T-helper 1 cell treated with Interleukin-12 subunit alpha and Interleukin-12 subunit beta and Interleukin-4 antibody, amounts not matched to agents 30 μg/mL and 1 μg/mL, for 36 hours (primary cell): ENCODE measurements at regions not wholly inside any gene's neighbourhood (a gene's known extent, or its start where the extent isn't known, plus 50 kb on each side); places are given as distances from the start of the nearest gene placed in this dataset.

ENCODE experiments used
- H3K27ac Mint-ChIP-seq: one replicate; pipeline ENCODE4 v1.8.0; 2021; ENCODE audit warnings: mild to moderate bottlenecking, mixed read lengths
- H3K27me3 Mint-ChIP-seq: one replicate; pipeline ENCODE4 v1.8.0; 2021; ENCODE audit warnings: low read depth, mixed read lengths
- H3K36me3 Mint-ChIP-seq: one replicate; pipeline ENCODE4 v1.8.0; 2021; ENCODE audit warnings: low read depth, mixed read lengths
- H3K4me1 Mint-ChIP-seq: one replicate; pipeline ENCODE4 v1.8.0; 2021; ENCODE audit warnings: low read depth, mixed read lengths
- H3K4me3 Mint-ChIP-seq: one replicate; pipeline ENCODE4 v1.8.0; 2021; ENCODE audit warnings: mild to moderate bottlenecking, moderate library complexity, mixed read lengths
- H3K9me3 Mint-ChIP-seq: one replicate; pipeline ENCODE4 v1.8.0; 2021; ENCODE audit warnings: mixed read lengths

DNA sequence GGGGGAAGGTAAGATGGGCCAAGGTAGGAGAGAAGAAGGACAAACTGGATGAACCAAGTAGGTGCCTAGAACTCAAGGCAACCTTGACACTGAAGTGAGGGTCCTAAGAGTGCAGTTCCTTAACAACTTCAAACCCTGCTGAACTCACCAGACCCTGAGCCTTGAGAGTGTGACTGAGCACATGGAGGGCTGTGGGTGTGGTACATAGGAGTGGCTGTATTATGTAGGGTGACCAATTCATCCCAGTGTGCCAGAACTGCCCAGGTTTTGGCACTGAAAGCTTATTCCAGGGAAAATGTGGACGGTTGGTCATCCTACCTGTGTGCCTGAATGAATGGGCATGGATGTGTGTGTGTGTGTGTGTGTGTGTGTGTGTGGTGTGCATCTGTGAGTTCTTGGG is 281.8 kb downstream of the DHX35 start:
- no peaks in the 10 kb centered on the region for H3K27me3 Mint-ChIP-seq
- H3K4me1 Mint-ChIP-seq, result peaks cover 11% of the 10 kb centered on the region

DNA sequence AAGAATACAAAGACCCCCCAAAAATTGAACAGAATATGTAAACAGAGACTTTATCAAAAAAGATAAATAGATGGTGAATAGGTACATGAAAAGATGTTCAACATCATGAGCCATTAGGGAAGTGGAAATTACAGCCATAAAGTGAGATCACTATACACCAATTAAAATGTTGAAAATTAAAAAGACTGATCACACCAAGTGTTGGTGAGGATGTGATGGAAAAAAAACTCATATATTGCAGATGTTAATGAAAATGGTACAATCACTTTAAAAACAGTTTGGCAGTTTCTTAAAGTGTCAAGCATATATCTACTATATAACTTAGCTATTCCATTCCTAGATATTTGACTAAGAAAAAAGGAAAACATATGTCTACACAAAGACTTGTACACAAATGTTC is 280.5 kb downstream of the DHX35 start:
- H3K36me3 Mint-ChIP-seq, result no peaks in the 10 kb centered on the region
- H3K4me3 Mint-ChIP-seq, result no peak overlapping the region
- H3K27me3 Mint-ChIP-seq, result no peaks in the 10 kb centered on the region
- no peak overlapping the region for H3K27ac Mint-ChIP-seq
- H3K4me1 Mint-ChIP-seq, result peaks cover 11% of the 10 kb centered on the region
- H3K9me3 Mint-ChIP-seq, result peaks cover 16% of the 10 kb centered on the region

More for the DNA sequence above, 281.8 kb downstream of the DHX35 start:
- no peak overlapping the region for H3K4me3 Mint-ChIP-seq
- no peaks in the 10 kb centered on the region for H3K36me3 Mint-ChIP-seq
- H3K27ac Mint-ChIP-seq, result no peak overlapping the region
- peaks cover 16% of the 10 kb centered on the region for H3K9me3 Mint-ChIP-seq

DNA sequence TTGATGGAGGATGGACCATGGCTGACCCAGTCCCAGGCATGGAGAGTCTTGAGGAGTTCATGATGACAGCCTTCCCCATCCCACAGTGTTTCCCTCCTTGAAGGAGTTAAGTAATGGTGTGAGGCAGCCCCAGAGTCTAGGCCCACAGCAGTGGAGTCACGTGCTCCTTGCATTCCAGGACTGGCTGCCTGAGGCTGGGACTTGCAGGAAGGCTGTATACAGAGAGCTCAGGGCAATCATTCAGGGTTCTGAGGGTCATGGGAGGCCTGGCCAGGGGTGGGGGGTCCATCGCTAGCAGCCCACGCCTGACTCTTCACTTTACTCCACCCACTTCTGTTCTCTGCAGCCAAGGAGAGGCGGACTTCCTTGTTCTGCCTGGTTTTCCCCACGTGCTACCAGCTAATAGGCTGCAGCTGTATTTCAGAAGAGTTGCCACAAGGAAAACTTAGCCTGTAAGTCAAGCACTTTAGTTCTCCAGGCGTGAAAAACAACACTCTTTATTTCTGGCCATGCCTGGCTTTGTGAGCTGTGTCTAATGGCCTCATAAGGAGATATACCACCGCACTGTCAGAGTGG is 272.5 kb downstream of the DHX35 start:
- H3K4me1 Mint-ChIP-seq, result no peaks in the 10 kb centered on the region
- H3K9me3 Mint-ChIP-seq, result no peaks in the 10 kb centered on the region
- H3K4me3 Mint-ChIP-seq, result no peak overlapping the region
- H3K27ac Mint-ChIP-seq, result no peak overlapping the region
- H3K36me3 Mint-ChIP-seq, result no peaks in the 10 kb centered on the region
- H3K27me3 Mint-ChIP-seq, result no peaks in the 10 kb centered on the region

DNA sequence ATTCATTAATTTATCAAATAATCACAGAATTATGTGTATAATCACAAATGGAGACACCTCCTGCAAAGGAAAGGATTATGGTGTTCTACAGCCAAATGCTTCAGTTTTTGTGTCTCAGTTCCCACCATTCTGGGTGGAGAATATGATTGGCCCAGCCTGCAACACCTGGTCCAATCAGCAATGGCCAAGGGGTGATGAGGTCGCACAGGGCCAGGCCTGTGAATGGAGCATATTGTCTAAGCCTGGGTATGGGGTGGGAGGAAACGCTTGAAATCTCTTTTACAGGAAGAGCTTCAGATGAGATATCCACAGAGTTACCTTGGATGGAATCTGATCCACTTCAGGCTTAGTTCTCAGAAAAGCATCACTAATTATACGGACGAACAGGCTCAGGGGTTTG is 271.6 kb downstream of the DHX35 start:
- no peaks in the 10 kb centered on the region for H3K36me3 Mint-ChIP-seq
- no peaks in the 10 kb centered on the region for H3K4me1 Mint-ChIP-seq
- no peaks in the 10 kb centered on the region for H3K9me3 Mint-ChIP-seq
- no peak overlapping the region for H3K27ac Mint-ChIP-seq
- no peaks in the 10 kb centered on the region for H3K27me3 Mint-ChIP-seq
- H3K4me3 Mint-ChIP-seq, result no peak overlapping the region

DNA sequence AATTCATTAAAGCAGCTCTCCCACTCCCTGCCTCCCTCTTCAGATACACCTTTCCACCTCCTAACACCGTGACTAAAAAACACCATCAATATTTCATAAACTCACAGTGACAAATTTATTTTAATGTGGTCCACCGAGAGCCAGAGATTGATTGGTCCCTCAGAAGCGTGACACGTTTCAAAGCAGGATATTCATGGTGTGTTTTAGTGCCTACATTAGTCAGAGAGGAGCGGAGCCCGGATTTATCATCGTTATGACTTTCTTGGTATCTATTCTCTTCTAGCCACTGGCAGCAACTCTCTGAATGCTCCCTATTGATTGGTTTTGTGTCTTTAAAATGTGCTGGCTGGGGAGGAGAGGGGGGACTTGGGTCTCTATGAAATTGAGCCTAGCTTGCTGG is 265.3 kb downstream of the DHX35 start:
- H3K36me3 Mint-ChIP-seq, result no peaks in the 10 kb centered on the region
- no peaks in the 10 kb centered on the region for H3K4me1 Mint-ChIP-seq
- H3K4me3 Mint-ChIP-seq, result no peak overlapping the region
- no peak overlapping the region for H3K27ac Mint-ChIP-seq
- H3K9me3 Mint-ChIP-seq, result no peaks in the 10 kb centered on the region
- H3K27me3 Mint-ChIP-seq, result no peaks in the 10 kb centered on the region

DNA sequence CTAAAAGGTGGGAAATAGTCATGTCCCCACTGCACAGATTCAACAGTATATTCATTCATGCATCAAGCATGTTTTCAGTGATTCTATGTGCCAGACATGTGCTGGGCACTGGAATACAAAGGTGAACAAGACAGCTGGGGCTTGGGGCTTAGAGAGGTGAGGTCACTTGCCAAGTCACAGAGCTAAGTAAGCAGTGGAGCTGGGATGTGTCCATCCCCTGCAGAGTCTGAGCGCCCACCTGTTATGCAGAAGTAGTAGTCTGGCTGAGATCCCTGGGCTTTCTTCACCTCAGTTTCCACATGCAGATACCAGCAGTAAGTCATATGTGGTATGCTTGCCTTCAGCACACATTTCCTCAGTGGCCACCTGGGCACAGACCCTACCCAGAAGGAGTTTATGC is 263.8 kb downstream of the DHX35 start:
- Mint-ChIP-seq H3K9me3 (no peaks in the 10 kb centered on the region), H3K36me3 (no peaks in the 10 kb centered on the region), H3K27ac (no peak overlapping the region), H3K4me1 (no peaks in the 10 kb centered on the region), H3K27me3 (no peaks in the 10 kb centered on the region), H3K4me3 (no peak overlapping the region)

DNA sequence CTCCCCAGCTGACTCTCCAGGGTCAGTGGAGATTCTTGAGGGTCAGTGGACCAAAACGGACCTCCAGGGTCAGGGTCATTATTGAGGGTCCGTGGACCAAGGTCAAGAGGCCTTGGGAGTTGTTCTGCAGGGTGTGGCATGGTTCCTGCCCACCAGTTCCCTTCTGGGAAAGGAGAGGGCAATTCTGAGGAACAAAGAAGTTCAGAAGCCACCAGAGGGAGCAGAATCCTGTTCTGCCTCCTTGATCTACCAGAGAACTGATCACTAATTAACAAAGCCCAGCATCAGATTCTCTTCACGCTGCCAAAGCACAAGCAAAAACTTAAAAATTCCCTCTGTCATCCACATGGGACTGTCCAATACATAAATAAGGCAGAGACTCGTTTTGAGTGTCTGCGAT is 263.4 kb downstream of the DHX35 start:
- Mint-ChIP-seq H3K4me1 (no peaks in the 10 kb centered on the region), H3K27me3 (peaks cover 4% of the 10 kb centered on the region), H3K36me3 (no peaks in the 10 kb centered on the region), H3K27ac (no peak overlapping the region), H3K9me3 (no peaks in the 10 kb centered on the region), H3K4me3 (no peak overlapping the region)

DNA sequence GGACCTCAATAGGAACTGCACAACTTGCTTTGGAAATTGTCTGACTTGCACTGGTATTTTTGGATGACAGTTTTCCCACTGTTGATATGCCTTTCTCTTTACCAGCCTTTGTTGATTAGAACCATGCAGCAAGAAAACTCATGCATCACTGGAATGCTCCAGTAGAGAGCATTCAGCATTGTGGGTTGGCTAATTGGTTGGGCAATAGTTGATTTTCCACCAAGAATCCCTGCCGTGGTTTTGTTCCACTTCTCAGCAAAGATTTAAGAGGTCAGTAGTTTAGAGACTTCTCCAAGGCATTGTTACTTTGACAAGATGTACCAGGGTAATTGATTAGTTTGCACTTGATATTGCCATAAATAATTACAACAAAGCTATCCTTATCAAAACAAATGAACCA is 260.0 kb downstream of the DHX35 start:
- H3K4me1 Mint-ChIP-seq, result no peaks in the 10 kb centered on the region
- H3K4me3 Mint-ChIP-seq, result no peak overlapping the region
- peaks cover 7% of the 10 kb centered on the region for H3K27me3 Mint-ChIP-seq
- no peak overlapping the region for H3K27ac Mint-ChIP-seq
- H3K36me3 Mint-ChIP-seq, result no peaks in the 10 kb centered on the region
- no peaks in the 10 kb centered on the region for H3K9me3 Mint-ChIP-seq

DNA sequence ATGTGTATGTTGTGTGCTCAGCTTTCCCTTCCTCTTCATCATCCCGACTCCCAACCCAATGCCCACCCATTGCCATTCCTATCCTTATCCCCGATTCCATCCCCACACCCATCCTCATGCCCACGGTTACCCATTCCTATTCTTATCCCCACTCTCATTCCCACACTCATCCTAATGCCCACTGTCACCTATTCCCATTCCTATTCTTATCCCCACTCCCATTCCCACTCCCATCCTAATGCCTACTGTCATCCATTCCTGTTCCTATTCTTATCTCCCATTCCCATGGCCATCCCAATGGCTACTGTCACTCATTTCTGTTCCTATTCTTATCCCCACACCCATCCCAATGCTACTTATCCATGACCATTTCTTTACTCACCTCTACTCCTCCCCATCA is 254.1 kb downstream of the DHX35 start:
- Mint-ChIP-seq H3K27ac (no peak overlapping the region), H3K36me3 (no peaks in the 10 kb centered on the region)

DNA sequence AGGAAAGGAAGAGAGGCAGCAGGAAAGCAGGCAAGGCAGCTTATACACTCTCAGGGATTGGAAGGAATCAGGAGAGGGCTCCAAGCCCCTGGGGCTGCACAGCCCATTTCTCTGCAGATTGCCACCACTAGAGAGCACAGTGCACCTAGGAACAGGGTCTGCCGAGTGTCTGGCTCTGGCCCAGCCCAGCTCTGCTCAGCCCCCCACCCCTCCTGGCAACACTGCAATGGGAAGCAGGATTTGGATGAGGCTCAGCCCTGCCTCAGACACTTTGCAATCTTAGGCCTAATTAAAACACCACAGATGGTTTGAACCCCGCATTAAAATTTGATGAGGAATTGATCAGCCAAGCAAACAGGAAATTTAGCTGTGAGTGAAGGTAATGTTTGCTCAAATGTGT is 252.7 kb downstream of the DHX35 start:
- peaks cover 11% of the 10 kb centered on the region for H3K27me3 Mint-ChIP-seq
- no peaks in the 10 kb centered on the region for H3K4me1 Mint-ChIP-seq
- H3K27ac Mint-ChIP-seq, result no peak overlapping the region
- no peak overlapping the region for H3K4me3 Mint-ChIP-seq
- H3K9me3 Mint-ChIP-seq, result no peaks in the 10 kb centered on the region
- no peaks in the 10 kb centered on the region for H3K36me3 Mint-ChIP-seq

More for the DNA sequence above, 254.1 kb downstream of the DHX35 start:
- Mint-ChIP-seq H3K4me1 (no peaks in the 10 kb centered on the region), H3K4me3 (no peak overlapping the region), H3K9me3 (no peaks in the 10 kb centered on the region), H3K27me3 (peaks cover 19% of the 10 kb centered on the region)

DNA sequence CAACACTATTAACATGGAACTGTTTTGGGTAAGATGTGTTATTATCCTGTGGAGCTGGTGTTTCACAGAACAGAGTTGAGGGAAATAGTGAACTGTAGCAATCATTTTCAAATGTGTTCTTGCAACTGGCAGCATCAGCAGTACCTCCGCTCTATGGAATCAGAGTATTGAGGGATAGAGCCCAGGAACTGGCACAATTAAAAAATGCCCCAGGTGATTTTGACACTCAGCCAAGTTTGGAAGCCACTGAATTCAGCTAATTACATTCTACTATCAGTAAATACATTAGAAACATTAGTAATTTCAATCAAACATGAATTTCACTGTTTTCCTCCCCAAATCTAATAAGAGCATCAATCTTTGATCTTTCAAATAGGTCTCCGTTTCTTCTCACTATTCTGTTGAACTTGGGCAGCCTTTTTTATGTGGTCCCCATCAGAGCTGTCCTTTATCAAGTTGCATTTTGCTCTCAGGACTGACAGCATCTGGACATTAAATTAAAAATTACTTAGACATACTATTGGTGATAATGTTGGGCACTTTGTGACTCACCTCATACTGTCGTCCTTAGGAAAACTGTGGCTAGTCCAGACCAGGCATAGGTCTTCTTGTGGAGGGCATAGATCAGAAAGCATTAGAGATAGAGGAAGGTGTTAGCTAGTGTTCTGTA is 251.5 kb downstream of the DHX35 start:
- Mint-ChIP-seq H3K9me3 (no peaks in the 10 kb centered on the region), H3K4me3 (no peak overlapping the region), H3K36me3 (no peaks in the 10 kb centered on the region), H3K27me3 (peaks cover 11% of the 10 kb centered on the region), H3K4me1 (no peaks in the 10 kb centered on the region), H3K27ac (no peak overlapping the region)

DNA sequence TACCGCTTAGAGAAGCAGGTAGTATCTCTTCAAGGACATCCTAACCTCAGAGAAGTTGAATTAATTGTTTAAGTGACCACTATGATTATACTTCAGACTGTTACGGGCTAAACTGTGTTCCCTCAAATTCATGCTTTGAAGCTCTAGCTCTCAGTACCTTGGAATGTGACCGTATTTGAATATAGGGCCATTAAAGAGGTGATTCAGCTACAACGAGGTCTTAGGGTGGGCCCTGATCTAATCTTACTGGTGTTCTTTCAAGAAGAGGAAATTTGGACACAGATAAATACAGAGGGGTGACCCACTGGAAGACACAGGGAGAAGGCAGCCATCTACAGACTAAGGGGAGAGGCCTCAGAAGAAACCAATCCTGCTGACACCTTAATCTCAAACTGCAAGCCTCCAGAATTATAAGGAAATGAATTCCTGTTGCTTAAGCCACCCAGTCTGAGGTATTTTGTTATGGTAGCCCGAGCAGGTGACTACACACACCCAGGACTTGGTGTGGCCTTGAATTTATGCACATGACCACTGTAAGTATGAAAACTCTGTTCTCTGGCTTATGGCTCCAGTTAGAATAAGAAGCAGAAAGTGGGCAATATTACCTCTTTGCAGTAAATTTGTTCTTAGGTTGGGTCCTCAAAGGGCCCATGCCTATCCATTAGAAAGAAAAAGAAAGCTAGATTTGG is 249.1 kb downstream of the DHX35 start:
- Mint-ChIP-seq H3K4me3 (no peak overlapping the region), H3K27me3 (peaks cover 6% of the 10 kb centered on the region), H3K36me3 (no peaks in the 10 kb centered on the region), H3K4me1 (no peaks in the 10 kb centered on the region), H3K27ac (no peak overlapping the region), H3K9me3 (no peaks in the 10 kb centered on the region)

DNA sequence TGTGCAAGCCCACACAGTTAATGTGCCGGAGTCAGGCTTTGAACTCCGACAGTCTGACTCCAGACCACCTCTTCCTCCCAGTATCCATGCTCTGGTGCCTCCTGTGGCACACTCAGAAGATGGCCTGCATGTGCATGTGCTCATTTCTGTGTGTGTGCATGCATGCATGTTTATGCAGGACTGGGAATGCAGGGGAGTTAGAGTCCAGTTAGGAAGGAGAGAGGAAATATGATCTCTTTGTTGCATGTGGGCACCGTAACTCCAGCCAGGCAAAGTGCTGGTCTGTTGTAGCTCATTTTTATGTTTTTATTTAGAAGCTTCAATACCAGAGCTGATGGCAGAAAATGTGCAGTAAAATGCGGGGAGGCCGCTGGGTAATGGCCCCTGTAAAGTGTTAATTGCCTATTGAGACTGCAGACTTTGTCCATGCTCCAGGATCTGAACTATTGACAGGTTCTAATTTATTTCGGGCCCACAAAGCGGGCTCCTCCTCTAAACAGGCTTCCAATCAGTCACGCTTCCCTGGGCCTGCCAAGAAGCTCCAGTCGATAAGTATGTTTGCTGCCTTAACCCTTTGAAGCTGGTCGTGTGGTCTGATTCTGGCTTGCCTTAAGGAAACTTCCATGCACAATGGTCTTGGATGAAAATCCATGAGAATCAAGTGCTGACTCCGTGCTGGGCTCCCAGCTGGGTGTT is 248.3 kb downstream of the DHX35 start:
- Mint-ChIP-seq H3K4me3 (no peak overlapping the region), H3K9me3 (no peaks in the 10 kb centered on the region), H3K4me1 (no peaks in the 10 kb centered on the region), H3K27me3 (peaks cover 5% of the 10 kb centered on the region), H3K27ac (no peak overlapping the region), H3K36me3 (no peaks in the 10 kb centered on the region)

DNA sequence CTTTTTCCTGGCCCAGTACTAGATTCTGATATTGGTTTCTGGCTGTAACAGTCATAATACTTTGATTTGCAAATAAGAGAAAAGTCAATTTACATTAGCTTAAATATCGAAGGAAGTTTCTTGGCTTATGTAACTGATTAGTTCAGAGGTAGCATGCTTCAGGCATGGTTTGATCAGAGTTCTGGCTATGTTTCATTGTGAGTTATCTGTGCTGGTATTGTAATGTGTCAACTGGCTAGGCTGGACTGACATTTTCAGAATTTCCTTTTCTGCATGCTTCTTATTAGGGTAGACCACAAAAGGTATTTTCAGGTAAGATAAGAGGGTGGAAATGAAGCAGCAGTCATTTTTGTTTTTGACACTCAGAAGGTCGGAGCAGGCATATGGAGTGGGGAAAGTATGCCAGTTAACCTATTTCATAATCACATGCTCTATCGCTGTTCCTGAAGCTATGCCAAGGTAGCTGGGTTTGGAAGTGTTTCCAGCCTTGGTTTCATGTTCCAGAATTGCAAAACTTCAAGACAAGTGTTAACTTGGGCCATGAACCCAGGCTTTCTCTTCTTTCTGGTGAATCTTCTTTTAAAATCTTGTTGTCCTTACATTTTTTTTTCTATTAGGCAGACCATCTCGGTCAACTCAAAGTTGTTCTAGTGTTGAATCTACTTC is 244.9 kb downstream of the DHX35 start:
- H3K27ac Mint-ChIP-seq, result no peak overlapping the region
- peaks cover 5% of the 10 kb centered on the region for H3K27me3 Mint-ChIP-seq
- H3K36me3 Mint-ChIP-seq, result no peaks in the 10 kb centered on the region
- no peak overlapping the region for H3K4me3 Mint-ChIP-seq
- H3K4me1 Mint-ChIP-seq, result no peaks in the 10 kb centered on the region
- H3K9me3 Mint-ChIP-seq, result no peaks in the 10 kb centered on the region
